Effector memory CD8-positive, alpha-beta T cell (primary cell): ENCODE measurements at regions not wholly inside any gene's neighbourhood (a gene's known extent, or its start where the extent isn't known, plus 50 kb on each side); places are given as distances from the start of the nearest gene placed in this dataset.

Source experiments
- ATAC-seq: fragments of 150-1000 bp; cut with Tn5 transposase; replicated peaks from 2 replicates; pipeline ENCODE4 v1.10.0; 2021; ENCODE audit warnings: mild to moderate bottlenecking, moderate library complexity
- DNase-seq, 3 experiments: peaks; one replicate each; pipeline ENCODE4 v3.0.0; 2021
- H3K27ac Mint-ChIP-seq, 2 donors: one replicate each; pipeline ENCODE4 v1.8.0; 2022; ENCODE audit warnings: mild to moderate bottlenecking in 2 of 2, mixed read lengths in 2 of 2, moderate library complexity in 2 of 2
- H3K27me3 Mint-ChIP-seq, 2 donors: one replicate each; pipeline ENCODE4 v1.8.0; 2022; ENCODE audit warnings: mixed read lengths in 2 of 2
- H3K36me3 Mint-ChIP-seq: one replicate; pipeline ENCODE4 v1.8.0; 2022; ENCODE audit warnings: mild to moderate bottlenecking, moderate library complexity, mixed read lengths; ENCODE audit not compliant: insufficient read depth
- H3K4me1 Mint-ChIP-seq, 2 donors: one replicate each; pipeline ENCODE4 v1.8.0; 2022; ENCODE audit warnings: low read depth in 2 of 2, mixed read lengths in 2 of 2
- H3K4me3 Mint-ChIP-seq, 2 donors: one replicate each; pipeline ENCODE4 v1.8.0; 2022; ENCODE audit warnings: mild to moderate bottlenecking in 2 of 2, mixed read lengths in 2 of 2, moderate library complexity in 2 of 2
- H3K9me3 Mint-ChIP-seq, 2 donors: one replicate each; pipeline ENCODE4 v1.8.0; 2022; ENCODE audit warnings: mixed read lengths in 2 of 2

GRCh38 chr6:122207794-122208193 lies 191.7 kb upstream of the HSF2 start:
- Mint-ChIP-seq H3K9me3 (peaks cover 6 to 8% of the 10 kb centered on the region in 2 donors), H3K4me3 (no peak overlapping the region), H3K36me3 (no peaks in the 10 kb centered on the region), H3K27me3 (no peaks in the 10 kb centered on the region), H3K4me1 (no peaks in the 10 kb centered on the region), H3K27ac (no peak overlapping the region)
- DNase-seq (no peak), ATAC-seq (no peak)

- Mint-ChIP-seq H3K4me1 (no peaks in the 10 kb centered on the region), H3K27me3 (no peaks in the 10 kb centered on the region), H3K27ac (no peak overlapping the region), H3K9me3 (peaks cover 0 to 2% of the 10 kb centered on the region in 2 donors), H3K4me3 (no peak overlapping the region), H3K36me3 (no peaks in the 10 kb centered on the region)
- ATAC-seq (no peak), DNase-seq (no peak)
These were observed 184.7 kb upstream of the HSF2 start for GRCh38 chr6:122214605-122215318.

GRCh38 chr6:122220254-122220653 lies 179.2 kb upstream of the HSF2 start:
- Mint-ChIP-seq H3K36me3 (no peaks in the 10 kb centered on the region), H3K4me3 (no peak overlapping the region), H3K4me1 (no peaks in the 10 kb centered on the region), H3K9me3 (peaks cover 6% of the 10 kb centered on the region in 2 donors), H3K27ac (no peak overlapping the region), H3K27me3 (no peaks in the 10 kb centered on the region)
- ATAC-seq (no peak), DNase-seq (no peak)

GRCh38 chr6:122222761-122223160 lies 176.7 kb upstream of the HSF2 start:
- ATAC-seq (no peak), DNase-seq (no peak)
- Mint-ChIP-seq H3K27ac (no peak overlapping the region), H3K9me3 (peaks cover 6 to 8% of the 10 kb centered on the region in 2 donors), H3K27me3 (no peaks in the 10 kb centered on the region), H3K4me1 (no peaks in the 10 kb centered on the region), H3K4me3 (no peak overlapping the region), H3K36me3 (no peaks in the 10 kb centered on the region)

- H3K27me3 Mint-ChIP-seq, result no peaks in the 10 kb centered on the region
- no peak overlapping the region for H3K27ac Mint-ChIP-seq
- ATAC-seq, result no peak
- H3K4me1 Mint-ChIP-seq, result no peaks in the 10 kb centered on the region
- H3K9me3 Mint-ChIP-seq, result peaks cover 6 to 8% of the 10 kb centered on the region in 2 donors
- no peaks in the 10 kb centered on the region for H3K36me3 Mint-ChIP-seq
- H3K4me3 Mint-ChIP-seq, result no peak overlapping the region
- no peak for DNase-seq
These were observed 176.2 kb upstream of the HSF2 start for GRCh38 chr6:122223251-122223650.

- Mint-ChIP-seq H3K27ac (no peak overlapping the region), H3K9me3 (peaks cover 0 to 6% of the 10 kb centered on the region in 2 donors), H3K4me3 (no peak overlapping the region), H3K27me3 (no peaks in the 10 kb centered on the region), H3K4me1 (no peaks in the 10 kb centered on the region), H3K36me3 (no peaks in the 10 kb centered on the region)
- ATAC-seq (no peak), DNase-seq (no peak)
These were observed 160.6 kb upstream of the HSF2 start for GRCh38 chr6:122238861-122239260.

- H3K27me3 Mint-ChIP-seq, result no peaks in the 10 kb centered on the region
- no peaks in the 10 kb centered on the region for H3K4me1 Mint-ChIP-seq
- H3K4me3 Mint-ChIP-seq, result no peak overlapping the region
- no peak overlapping the region for H3K27ac Mint-ChIP-seq
- H3K9me3 Mint-ChIP-seq, result peaks cover 7% of the 10 kb centered on the region in 2 donors
- no peaks in the 10 kb centered on the region for H3K36me3 Mint-ChIP-seq
- ATAC-seq (no peak), DNase-seq (no peak)
These were observed 152.4 kb upstream of the HSF2 start for GRCh38 chr6:122246906-122247658.

- H3K9me3 Mint-ChIP-seq, result peaks cover 7% of the 10 kb centered on the region in 2 donors
- no peak for DNase-seq
- no peak for ATAC-seq
- H3K36me3 Mint-ChIP-seq, result no peaks in the 10 kb centered on the region
- H3K27ac Mint-ChIP-seq, result no peak overlapping the region
- H3K4me1 Mint-ChIP-seq, result no peaks in the 10 kb centered on the region
- H3K4me3 Mint-ChIP-seq, result no peak overlapping the region
- H3K27me3 Mint-ChIP-seq, result no peaks in the 10 kb centered on the region
These were observed 151.3 kb upstream of the HSF2 start for GRCh38 chr6:122248001-122248669.

- Mint-ChIP-seq H3K4me3 (no peak overlapping the region), H3K36me3 (no peaks in the 10 kb centered on the region), H3K4me1 (no peaks in the 10 kb centered on the region), H3K9me3 (peaks cover 7% of the 10 kb centered on the region in 2 donors), H3K27ac (no peak overlapping the region), H3K27me3 (no peaks in the 10 kb centered on the region)
- DNase-seq (no peak), ATAC-seq (no peak)
These were observed 150.6 kb upstream of the HSF2 start for GRCh38 chr6:122248844-122249243.

- Mint-ChIP-seq H3K27me3 (no peaks in the 10 kb centered on the region), H3K9me3 (no peaks in the 10 kb centered on the region), H3K4me3 (no peak overlapping the region), H3K27ac (no peak overlapping the region), H3K36me3 (peaks cover 3% of the 10 kb centered on the region), H3K4me1 (no peaks in the 10 kb centered on the region)
- ATAC-seq (no peak), DNase-seq (no peak)
These were observed 140.6 kb upstream of the HSF2 start for GRCh38 chr6:122258839-122259238.

- Mint-ChIP-seq H3K4me3 (no peak overlapping the region), H3K9me3 (peaks cover 0 to 4% of the 10 kb centered on the region in 2 donors), H3K4me1 (no peaks in the 10 kb centered on the region), H3K27ac (no peak overlapping the region), H3K36me3 (no peaks in the 10 kb centered on the region), H3K27me3 (no peaks in the 10 kb centered on the region)
- DNase-seq (no peak), ATAC-seq (no peak)
These were observed 134.9 kb upstream of the HSF2 start for GRCh38 chr6:122264557-122264956.

- H3K27me3 Mint-ChIP-seq, result no peaks in the 10 kb centered on the region
- H3K27ac Mint-ChIP-seq, result no peak overlapping the region
- H3K9me3 Mint-ChIP-seq, result peaks cover 0 to 4% of the 10 kb centered on the region in 2 donors
- H3K4me3 Mint-ChIP-seq, result no peak overlapping the region
- H3K4me1 Mint-ChIP-seq, result no peaks in the 10 kb centered on the region
- ATAC-seq (no peak), DNase-seq (no peak)
- H3K36me3 Mint-ChIP-seq, result no peaks in the 10 kb centered on the region
These were observed 133.7 kb upstream of the HSF2 start for GRCh38 chr6:122265755-122266154.

- Mint-ChIP-seq H3K27me3 (no peaks in the 10 kb centered on the region), H3K9me3 (peaks cover 4 to 6% of the 10 kb centered on the region in 2 donors), H3K4me1 (no peaks in the 10 kb centered on the region), H3K36me3 (no peaks in the 10 kb centered on the region), H3K27ac (no peak overlapping the region), H3K4me3 (no peak overlapping the region)
- no peak for DNase-seq
- no peak for ATAC-seq
These were observed 131.1 kb upstream of the HSF2 start for GRCh38 chr6:122268394-122268793.

GRCh38 chr6:122276637-122277036 lies 122.8 kb upstream of the HSF2 start:
- Mint-ChIP-seq H3K36me3 (no peaks in the 10 kb centered on the region), H3K27me3 (no peaks in the 10 kb centered on the region), H3K4me3 (no peak overlapping the region), H3K9me3 (peaks cover 0 to 6% of the 10 kb centered on the region in 2 donors), H3K27ac (no peak overlapping the region), H3K4me1 (no peaks in the 10 kb centered on the region)
- no peak for DNase-seq
- ATAC-seq, result no peak
